ENCODE measurements at regions not wholly inside any gene's neighbourhood (a gene's known extent, or its start where the extent isn't known, plus 50 kb on each side); places are given as distances from the start of the nearest gene placed in this dataset.

GRCh38 chr21:16179773-16180172, 450.0 kb downstream of the USP25 start:
- no peak for DNase-seq (ENCODE audit: low read depth in 2 of 2)

GRCh38 chr21:16180614-16181013, 450.8 kb downstream of the USP25 start:
- DNase-seq (ENCODE audit: low read depth in 2 of 2), result no peak

GRCh38 chr21:16181018-16181417, 451.2 kb downstream of the USP25 start:
- no peak for DNase-seq (ENCODE audit: low read depth in 2 of 2)

- DNase-seq (ENCODE audit: low read depth in 2 of 2), result no peak
Measured at GRCh38 chr21:16185766-16186165, 456.0 kb downstream of the USP25 start.

GRCh38 chr21:16186742-16187141, 457.0 kb downstream of the USP25 start:
- DNase-seq (ENCODE audit: low read depth in 2 of 2), result no peak

- no peak for DNase-seq (ENCODE audit: low read depth in 2 of 2)
Measured at GRCh38 chr21:16187603-16188301, 458.0 kb downstream of the USP25 start.

- DNase-seq (ENCODE audit: low read depth in 2 of 2), result no peak
Measured at GRCh38 chr21:16192902-16193301, 463.1 kb downstream of the USP25 start.

- DNase-seq (ENCODE audit: low read depth in 2 of 2), result no peak
Measured at GRCh38 chr21:16193496-16194094, 463.8 kb downstream of the USP25 start.

- DNase-seq (ENCODE audit: low read depth in 2 of 2), result no peak
Measured at GRCh38 chr21:16194095-16194787, 464.5 kb downstream of the USP25 start.

GRCh38 chr21:16194788-16195537, 465.2 kb downstream of the USP25 start:
- DNase-seq (ENCODE audit: low read depth in 2 of 2), result no peak

- DNase-seq (ENCODE audit: low read depth in 2 of 2), result no peak
Measured at GRCh38 chr21:16195538-16195910, 465.7 kb downstream of the USP25 start.

GRCh38 chr21:16196001-16196400, 466.2 kb downstream of the USP25 start:
- no peak for DNase-seq (ENCODE audit: low read depth in 2 of 2)

GRCh38 chr21:16198546-16198945, 468.8 kb downstream of the USP25 start:
- DNase-seq (ENCODE audit: low read depth in 2 of 2), result no peak

- DNase-seq (ENCODE audit: low read depth in 2 of 2), result no peak
Measured at GRCh38 chr21:16199539-16199938, 469.8 kb downstream of the USP25 start.

GRCh38 chr21:16201718-16202117, 471.9 kb downstream of the USP25 start:
- no peak for DNase-seq (ENCODE audit: low read depth in 2 of 2)

GRCh38 chr21:16205527-16205926, 475.7 kb downstream of the USP25 start:
- DNase-seq (ENCODE audit: low read depth in 2 of 2), result no peak

- DNase-seq (ENCODE audit: low read depth in 2 of 2), result no peak
Measured at GRCh38 chr21:16211339-16212303, 481.8 kb downstream of the USP25 start.

- no peak for DNase-seq (ENCODE audit: low read depth in 2 of 2)
Measured at GRCh38 chr21:16213518-16213917, 483.7 kb downstream of the USP25 start.

- DNase-seq (ENCODE audit: low read depth in 2 of 2), result no peak
Measured at GRCh38 chr21:16215193-16215592, 485.4 kb downstream of the USP25 start.

GRCh38 chr21:16215663-16216183, 485.9 kb downstream of the USP25 start:
- DNase-seq (ENCODE audit: low read depth in 2 of 2), result no peak

Data from stimulated activated CD8-positive, alpha-beta memory T cell treated with anti-CD3 and anti-CD28 coated beads, Interleukin-2, amount 100 ng/mL, for 1 hour (primary cell).